Calu3 (cell line): ENCODE measurements at regions not wholly inside any gene's neighbourhood (a gene's known extent, or its start where the extent isn't known, plus 50 kb on each side); places are given as distances from the start of the nearest gene placed in this dataset.

Experiments used
- BruUV-seq: library from RNA; stranded (reverse); fragments of 400-500 nt; replicated peaks from 2 replicates; lab custom pipeline; 2021; lab: Mats Ljungman, UMichigan
- CTCF ChIA-PET: fragments of 300-600 bp; sonication (Branson Sonifier 250); formaldehyde crosslinking; loops from one replicate; lab custom pipeline; 2022; ENCODE audit warnings: antibody characterized with exemption; lab: Charles Lee
- DNase-seq: peaks from one replicate; pipeline ENCODE4 v3.0.0; 2022
- H3K27ac Mint-ChIP-seq: one replicate; pipeline ENCODE4 v1.8.0; 2022; ENCODE audit warnings: mixed read lengths; ENCODE audit not compliant: unreplicated experiment
- H3K27me3 Mint-ChIP-seq: one replicate; pipeline ENCODE4 v1.8.0; 2022; ENCODE audit warnings: mixed read lengths; ENCODE audit not compliant: unreplicated experiment
- H3K36me3 Mint-ChIP-seq: one replicate; pipeline ENCODE4 v1.8.0; 2022; ENCODE audit warnings: mild to moderate bottlenecking, moderate library complexity, mixed read lengths; ENCODE audit not compliant: insufficient read depth, unreplicated experiment
- H3K4me1 Mint-ChIP-seq: one replicate; pipeline ENCODE4 v1.8.0; 2022; ENCODE audit warnings: mild to moderate bottlenecking, low read depth, mixed read lengths; ENCODE audit not compliant: unreplicated experiment
- H3K4me3 Mint-ChIP-seq: one replicate; pipeline ENCODE4 v1.8.0; 2022; ENCODE audit warnings: mild to moderate bottlenecking, low read depth, moderate library complexity, mixed read lengths; ENCODE audit not compliant: unreplicated experiment
- H3K9me3 Mint-ChIP-seq: one replicate; pipeline ENCODE4 v1.8.0; 2022; ENCODE audit warnings: low read depth, mixed read lengths; ENCODE audit not compliant: unreplicated experiment
- intact Hi-C: fragments of 100-400 bp; cut with micrococcal nuclease; formaldehyde crosslinking; loops from one replicate; pipeline ENCODE4 v1.10.0; 2022; ENCODE audit not compliant: unreplicated experiment
- TF ChIP-seq, protein P1 (sequence below): fragments of 200-600 bp; IDR thresholded peaks from one replicate; pipeline ENCODE4 v1.8.0; 2022; ENCODE audit warnings: antibody characterized with exemption; ENCODE audit not compliant: unreplicated experiment

DNA sequence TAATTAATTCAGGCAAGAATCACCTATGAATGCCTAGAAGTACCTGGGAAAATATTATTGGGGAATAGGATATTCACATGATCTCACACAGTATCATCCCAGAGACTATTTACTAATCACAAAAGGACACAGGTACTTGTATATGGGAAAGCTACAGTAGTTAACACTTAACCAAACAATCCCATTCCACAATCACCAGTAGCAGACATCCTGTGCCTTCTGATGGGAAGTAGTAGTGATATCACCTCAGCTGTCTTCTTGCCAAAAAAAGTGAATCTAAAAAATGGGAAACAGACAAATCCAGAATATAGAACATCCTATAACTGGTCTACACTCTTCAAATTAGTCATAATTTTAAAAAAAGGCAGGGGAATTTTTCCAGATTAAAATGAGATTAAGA lies 75.6 kb upstream of the CCDC150 start:
- H3K27ac Mint-ChIP-seq, result no peak overlapping the region
- intact Hi-C loops, result no loop called here
- CTCF ChIA-PET, result no interaction called here

DNA sequence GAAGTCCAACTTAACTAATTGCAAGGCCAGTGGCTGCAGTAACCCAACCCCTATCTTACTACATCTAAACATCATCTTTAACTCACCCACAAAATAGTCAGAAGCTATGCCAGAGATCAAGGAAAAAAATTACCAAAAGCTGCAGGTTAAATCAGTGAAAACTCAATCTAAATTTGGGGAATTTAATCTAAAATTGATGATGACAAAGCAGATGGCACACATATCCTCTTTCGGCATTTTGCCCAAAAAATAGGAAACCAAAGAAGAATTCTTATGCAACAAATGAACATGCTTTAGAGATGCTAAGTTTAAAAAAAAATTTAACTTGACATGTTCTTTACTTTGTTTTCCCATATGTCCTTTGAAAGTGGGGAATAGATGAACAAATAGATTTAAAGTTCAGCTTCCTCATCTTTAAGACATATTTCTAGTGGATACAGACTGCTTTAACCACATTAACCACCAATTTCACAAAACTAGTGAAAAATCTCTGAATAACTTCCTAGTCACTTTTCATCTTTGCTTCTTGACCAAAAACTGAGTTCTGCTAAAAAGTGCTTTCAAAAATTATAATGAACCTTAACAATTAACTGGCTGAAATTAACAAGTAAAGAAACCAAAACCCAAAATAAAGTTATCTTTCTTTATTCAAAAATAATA lies 74.3 kb upstream of the CCDC150 start:
- intact Hi-C loops, result no loop called here
- no peaks in the 10 kb centered on the region for H3K4me1 Mint-ChIP-seq
- no peak for DNase-seq
- TF ChIP-seq, protein P1, sequence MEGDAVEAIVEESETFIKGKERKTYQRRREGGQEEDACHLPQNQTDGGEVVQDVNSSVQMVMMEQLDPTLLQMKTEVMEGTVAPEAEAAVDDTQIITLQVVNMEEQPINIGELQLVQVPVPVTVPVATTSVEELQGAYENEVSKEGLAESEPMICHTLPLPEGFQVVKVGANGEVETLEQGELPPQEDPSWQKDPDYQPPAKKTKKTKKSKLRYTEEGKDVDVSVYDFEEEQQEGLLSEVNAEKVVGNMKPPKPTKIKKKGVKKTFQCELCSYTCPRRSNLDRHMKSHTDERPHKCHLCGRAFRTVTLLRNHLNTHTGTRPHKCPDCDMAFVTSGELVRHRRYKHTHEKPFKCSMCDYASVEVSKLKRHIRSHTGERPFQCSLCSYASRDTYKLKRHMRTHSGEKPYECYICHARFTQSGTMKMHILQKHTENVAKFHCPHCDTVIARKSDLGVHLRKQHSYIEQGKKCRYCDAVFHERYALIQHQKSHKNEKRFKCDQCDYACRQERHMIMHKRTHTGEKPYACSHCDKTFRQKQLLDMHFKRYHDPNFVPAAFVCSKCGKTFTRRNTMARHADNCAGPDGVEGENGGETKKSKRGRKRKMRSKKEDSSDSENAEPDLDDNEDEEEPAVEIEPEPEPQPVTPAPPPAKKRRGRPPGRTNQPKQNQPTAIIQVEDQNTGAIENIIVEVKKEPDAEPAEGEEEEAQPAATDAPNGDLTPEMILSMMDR, result no peak
- H3K27me3 Mint-ChIP-seq, result no peaks in the 10 kb centered on the region
- H3K9me3 Mint-ChIP-seq, result peaks cover 4% of the 10 kb centered on the region
- CTCF ChIA-PET, result no interaction called here
- H3K36me3 Mint-ChIP-seq, result no peaks in the 10 kb centered on the region
- BruUV-seq, result no TSS peak
- H3K27ac Mint-ChIP-seq, result no peak overlapping the region
- no peak overlapping the region for H3K4me3 Mint-ChIP-seq

More for the DNA sequence above, 75.6 kb upstream of the CCDC150 start:
- no TSS peak for BruUV-seq
- Mint-ChIP-seq H3K36me3 (no peaks in the 10 kb centered on the region), H3K4me3 (no peak overlapping the region), H3K9me3 (peaks cover 4% of the 10 kb centered on the region), H3K27me3 (no peaks in the 10 kb centered on the region), H3K4me1 (no peaks in the 10 kb centered on the region)
- no peak for DNase-seq
- TF ChIP-seq, protein P1, result no peak

DNA sequence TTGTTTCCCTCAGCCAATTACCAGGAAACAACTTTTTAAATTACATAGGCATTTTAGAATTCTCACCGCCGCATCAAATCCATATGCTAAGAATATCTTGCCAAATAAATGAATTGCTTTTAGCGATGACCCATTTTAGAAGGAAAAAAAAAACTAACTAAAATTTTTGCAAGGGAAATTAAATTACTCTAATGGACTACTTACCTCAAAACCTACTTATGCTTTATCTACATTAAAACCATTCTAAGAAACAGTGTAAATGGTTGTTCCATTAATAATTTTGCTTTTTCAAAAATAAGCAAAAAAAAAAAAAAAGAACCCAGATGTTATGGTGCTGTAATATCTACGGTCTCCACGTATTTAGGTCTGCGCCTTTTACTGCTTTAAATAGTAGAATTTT lies 73.5 kb upstream of the CCDC150 start:
- H3K4me1 Mint-ChIP-seq, result no peaks in the 10 kb centered on the region
- CTCF ChIA-PET, result no interaction called here
- H3K27me3 Mint-ChIP-seq, result no peaks in the 10 kb centered on the region
- H3K27ac Mint-ChIP-seq, result no peak overlapping the region
- H3K36me3 Mint-ChIP-seq, result no peaks in the 10 kb centered on the region
- BruUV-seq, result no TSS peak
- TF ChIP-seq, protein P1, result no peak
- DNase-seq, result no peak
- H3K9me3 Mint-ChIP-seq, result peaks cover 4% of the 10 kb centered on the region
- no peak overlapping the region for H3K4me3 Mint-ChIP-seq
- intact Hi-C loops, result no loop called here

DNA sequence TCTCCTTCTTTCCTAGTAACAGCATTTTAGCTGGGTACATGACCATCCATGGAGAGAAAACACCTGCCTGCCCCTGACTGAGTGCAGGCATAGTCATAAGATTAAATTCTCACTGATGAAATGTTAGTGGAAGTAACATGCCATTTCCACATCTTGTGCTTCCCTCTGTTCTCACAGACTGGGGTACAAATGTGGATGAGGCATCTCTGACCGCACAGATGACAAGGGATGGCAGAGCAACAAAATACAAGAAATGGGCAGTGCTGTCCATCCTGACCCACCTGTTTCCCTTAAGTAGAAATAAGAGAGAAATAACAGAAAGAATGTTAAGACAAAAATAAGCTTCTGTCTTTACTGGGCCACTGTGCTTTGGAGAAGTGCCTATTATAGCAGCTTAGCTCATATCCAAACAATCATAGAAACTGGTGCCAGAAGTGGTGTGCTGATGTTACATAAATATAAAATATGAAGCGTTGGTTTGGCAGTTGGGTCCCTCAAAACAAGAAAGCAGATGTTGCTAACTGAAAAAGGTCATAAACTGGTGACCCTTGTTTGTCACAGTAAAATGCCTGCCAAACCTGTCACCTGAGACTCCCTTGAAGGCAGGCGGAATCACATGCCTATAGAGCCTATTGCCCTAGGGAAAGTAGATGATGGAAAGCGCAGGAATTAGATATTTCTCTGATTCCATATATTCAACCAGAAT lies 72.4 kb upstream of the CCDC150 start:
- TF ChIP-seq, protein P1, result no peak
- BruUV-seq, result no TSS peak
- no peak overlapping the region for H3K4me3 Mint-ChIP-seq
- intact Hi-C loops, result no loop called here
- no peaks in the 10 kb centered on the region for H3K27me3 Mint-ChIP-seq
- no peak for DNase-seq
- no peaks in the 10 kb centered on the region for H3K4me1 Mint-ChIP-seq
- CTCF ChIA-PET, result no interaction called here
- no peaks in the 10 kb centered on the region for H3K36me3 Mint-ChIP-seq
- no peak overlapping the region for H3K27ac Mint-ChIP-seq
- H3K9me3 Mint-ChIP-seq, result peaks cover 3% of the 10 kb centered on the region
